H1 (cell line): ENCODE measurements at regions not wholly inside any gene's neighbourhood (a gene's known extent, or its start where the extent isn't known, plus 50 kb on each side); places are given as distances from the start of the nearest gene placed in this dataset.
"Not testable (repeated sequence)": the region's sequence is repeated elsewhere in the genome, so short reads cannot be mapped to it uniquely, and the experiment has no call there.

Source experiments
- CTCF ChIA-PET: fragments of 300-600 bp; sonication (Branson Sonifier 250); formaldehyde crosslinking; loops from one replicate; lab custom pipeline; 2021; ENCODE audit not compliant: partially characterized antibody; lab: Charles Lee
- POLR2A ChIA-PET: fragments of 300-600 bp; sonication (Branson Sonifier 250); formaldehyde crosslinking; loops from one replicate; lab custom pipeline; 2021; ENCODE audit warnings: inconsistent platforms; ENCODE audit not compliant: partially characterized antibody; lab: Charles Lee
- DNase-seq, 2 experiments: peaks; one replicate each; pipeline versions ENCODE4 v3.0.0 to v3.0.0-alpha.2; 2010 to 2022; ENCODE audit warnings: low spot score in 2 of 2, low read depth in 1 of 2, mixed read lengths in 1 of 2
- FAIRE-seq: peaks from 2 replicates; lab custom pipeline; 2011; peaks lifted over from hg19 to GRCh38; lab: Jason Lieb, UNC
- H2AFZ ChIP-seq: 2 replicates; pipeline ENCODE4 v1.8.1; 2012; ENCODE audit warnings: low read length, inconsistent platforms
- H2AK5ac ChIP-seq: 2 replicates; pipeline ENCODE4 v1.6.1; 2013; ENCODE audit warnings: low read depth, low read length
- H2BK120ac ChIP-seq: replicated peaks from 2 replicates; pipeline ENCODE3; 2013; ENCODE audit warnings: low read depth, low read length, inconsistent platforms
- H2BK12ac ChIP-seq: 2 replicates; pipeline ENCODE4 v1.6.1; 2013; ENCODE audit warnings: low read depth, low read length
- H2BK15ac ChIP-seq: 2 replicates; pipeline ENCODE4 v1.6.1; 2013; ENCODE audit warnings: low read length
- H2BK20ac ChIP-seq: 2 replicates; pipeline ENCODE4 v1.6.1; 2013; ENCODE audit warnings: low read length
- H2BK5ac ChIP-seq: 2 replicates; pipeline ENCODE4 v1.6.1; 2013; ENCODE audit warnings: low read depth, low read length
- H3K14ac ChIP-seq: 2 replicates; pipeline ENCODE4 v1.6.1; 2013; ENCODE audit warnings: inconsistent platforms; ENCODE audit not compliant: insufficient read length
- H3K18ac ChIP-seq: 2 replicates; pipeline ENCODE4 v1.6.1; 2013; ENCODE audit warnings: low read length; ENCODE audit errors: extremely low read depth
- H3K23ac ChIP-seq: 2 replicates; pipeline ENCODE4 v1.6.1; 2013; ENCODE audit warnings: inconsistent platforms; ENCODE audit not compliant: insufficient read length
- H3K23me2 ChIP-seq: 2 replicates; pipeline ENCODE4 v1.6.1; 2013; ENCODE audit warnings: low read depth, low read length
- H3K27ac ChIP-seq: 2 replicates; pipeline ENCODE4 v1.6.1; 2011; ENCODE audit warnings: low read depth, low read length, inconsistent platforms
- H3K27me3 ChIP-seq, 4 experiments: replicated peaks in 1 of 4; 1 replicate in 1 of 4; 2 replicates in 3 of 4; pipeline versions ENCODE4 v1.6.1 to v1.8.1; 2011 to 2013; ENCODE audit warnings: low read length in 3 of 4, mild to moderate bottlenecking in 3 of 4, inconsistent platforms in 2 of 4, mixed read lengths in 2 of 4, moderate library complexity in 1 of 4; ENCODE audit not compliant: control insufficient read depth in 3 of 4, insufficient read depth in 3 of 4; ENCODE audit errors: extremely low read depth in 1 of 4
- H3K36me3 ChIP-seq, 4 experiments: 2 replicates each; pipeline versions ENCODE4 v1.6.1 to v1.8.1; 2011 to 2013; ENCODE audit warnings: mild to moderate bottlenecking in 4 of 4, low read length in 3 of 4, moderate library complexity in 2 of 4, control low read depth in 1 of 4, inconsistent platforms in 1 of 4; ENCODE audit not compliant: insufficient read depth in 4 of 4, control insufficient read depth in 2 of 4
- H3K4ac ChIP-seq: replicated peaks from 2 replicates; pipeline ENCODE3; 2013; ENCODE audit warnings: low read length, low read depth, mixed read lengths, inconsistent platforms; ENCODE audit not compliant: insufficient read length
- H3K4me1 ChIP-seq, 4 experiments: replicated peaks in 1 of 4; 1 replicate in 1 of 4; 2 replicates in 3 of 4; pipeline versions ENCODE4 v1.6.1 to v1.8.1; 2011 to 2013; ENCODE audit warnings: low read length in 3 of 4, inconsistent platforms in 2 of 4, mixed read lengths in 1 of 4; ENCODE audit not compliant: insufficient read depth in 4 of 4, control insufficient read depth in 3 of 4
- H3K4me2 ChIP-seq, 2 experiments: 2 replicates each; pipeline versions ENCODE4 v1.6.1 to v1.8.1; 2011 to 2013; ENCODE audit warnings: low read depth in 2 of 2, low read length in 2 of 2, control low read depth in 1 of 2, inconsistent platforms in 1 of 2, mild to moderate bottlenecking in 1 of 2; ENCODE audit not compliant: insufficient read depth in 1 of 2
- H3K4me3 ChIP-seq, 4 experiments: fragments of 200-600, 300-600 bp in 1 of 4; sonication (generic), shearing (Covaris generic), sonication (Bioruptor Twin) in 1 of 4; 2 replicates each; pipeline versions ENCODE4 v1.5.1 to v1.8.1; 2011 to 2016; ENCODE audit warnings: low read length in 4 of 4, low read depth in 3 of 4, control low read depth in 2 of 4, inconsistent platforms in 2 of 4, mild to moderate bottlenecking in 2 of 4, mixed read lengths in 1 of 4, moderate library complexity in 1 of 4; ENCODE audit not compliant: insufficient read depth in 2 of 4; ENCODE audit errors: extremely low read depth in 1 of 4
- H3K56ac ChIP-seq: replicated peaks from 2 replicates; pipeline ENCODE3; 2013; ENCODE audit warnings: low read depth, mild to moderate bottlenecking, mixed read lengths, low read length, inconsistent platforms; ENCODE audit not compliant: insufficient read length
- H3K79me1 ChIP-seq: 2 replicates; pipeline ENCODE4 v1.6.1; 2013; ENCODE audit warnings: low read depth, low read length, control low read depth
- H3K79me2 ChIP-seq, 2 experiments: 2 replicates each; pipeline versions ENCODE4 v1.6.1 to v1.8.1; 2012 to 2013; ENCODE audit warnings: low read length in 2 of 2, mild to moderate bottlenecking in 2 of 2, inconsistent platforms in 1 of 2; ENCODE audit not compliant: insufficient read depth in 2 of 2, control insufficient read depth in 1 of 2
- H3K9ac ChIP-seq, 4 experiments: replicated peaks in 1 of 4; 1 replicate in 1 of 4; 2 replicates in 3 of 4; pipeline versions ENCODE4 v1.6.1 to v1.8.1; 2011 to 2013; ENCODE audit warnings: low read depth in 3 of 4, low read length in 3 of 4, control low read depth in 2 of 4, mild to moderate bottlenecking in 2 of 4, moderate library complexity in 2 of 4, inconsistent platforms in 1 of 4; ENCODE audit errors: extremely low read depth in 1 of 4
- H3K9me3 ChIP-seq, 2 experiments: 2 replicates each; pipeline versions ENCODE4 v1.6.1 to v1.8.1; 2012 to 2013; ENCODE audit warnings: mild to moderate bottlenecking in 2 of 2, moderate library complexity in 2 of 2, control low read depth in 1 of 2, inconsistent platforms in 1 of 2, low read depth in 1 of 2, low read length in 1 of 2, mixed read lengths in 1 of 2; ENCODE audit not compliant: insufficient read depth in 2 of 2
- H4K20me1 ChIP-seq, 2 experiments: replicated peaks in 1 of 2; 2 replicates each; pipeline versions ENCODE3 to v1.8.1; 2011 to 2013; ENCODE audit warnings: inconsistent platforms in 2 of 2, low read length in 2 of 2, mild to moderate bottlenecking in 1 of 2; ENCODE audit not compliant: insufficient read depth in 2 of 2, control insufficient read depth in 1 of 2
- H4K5ac ChIP-seq: 2 replicates; pipeline ENCODE4 v1.6.1; 2013; ENCODE audit warnings: low read length, low read depth, mixed read lengths, inconsistent platforms; ENCODE audit not compliant: insufficient read length
- H4K8ac ChIP-seq: 2 replicates; pipeline ENCODE4 v1.8.0; 2013; ENCODE audit warnings: mild to moderate bottlenecking, moderate library complexity, low read length, inconsistent platforms; ENCODE audit not compliant: insufficient read depth; ENCODE audit errors: extremely low read depth
- H4K91ac ChIP-seq: replicated peaks from 2 replicates; pipeline ENCODE3; 2013; ENCODE audit warnings: low read length, mixed read lengths, inconsistent platforms; ENCODE audit not compliant: insufficient read length
- WGBS, 2 experiments: shearing (Covaris generic) in 1 of 2; methylation state at CpG; one replicate each; pipeline versions ENCODE4 v1.1.6 to v1.1.7; 2013 to 2015; ENCODE audit warnings: low lambda C conversion rate in 2 of 2, mixed read lengths in 2 of 2, inconsistent platforms in 1 of 2, low coverage in 1 of 2, missing lambda C conversion rate in 1 of 2; ENCODE audit not compliant: insufficient replicate concordance in 2 of 2, insufficient coverage in 1 of 2, insufficient read length in 1 of 2; ENCODE audit errors: extremely low coverage in 1 of 2, missing lambda C conversion rate in 1 of 2; 5-methylcytosine and 5-hydroxymethylcytosine counted together

- H3K56ac ChIP-seq, H3K27ac ChIP-seq, H3K23me2 ChIP-seq, H4K5ac ChIP-seq, FAIRE-seq, H2BK12ac ChIP-seq, H2BK15ac ChIP-seq, H3K14ac ChIP-seq, H3K79me1 ChIP-seq, H3K27me3 ChIP-seq, H2BK20ac ChIP-seq, H3K36me3 ChIP-seq, H3K4me3 ChIP-seq, H3K4me1 ChIP-seq, H3K18ac ChIP-seq, H3K79me2 ChIP-seq, H4K20me1 ChIP-seq, H3K9ac ChIP-seq, POLR2A ChIA-PET, H2BK120ac ChIP-seq, H3K23ac ChIP-seq, H2BK5ac ChIP-seq, H4K91ac ChIP-seq, H4K8ac ChIP-seq, H3K9me3 ChIP-seq, H3K4ac ChIP-seq, DNase-seq, H2AFZ ChIP-seq, H2AK5ac ChIP-seq, H3K4me2 ChIP-seq: not testable (repeated sequence)
- 95% methylated on average over 2 of the region's 2 CpGs; no CpG with 5 or more reads in 1 of the 2 experiments for WGBS, 2 experiments
- CTCF ChIA-PET: interaction anchor here (1.0 kb wide), 1 partner anchor 60 kb away, joined by 3 read pairs; no protein-coding TSS in a partner anchor
Measured at GRCh38 chr7:35962607-35963006, 161.8 kb downstream of the SEPTIN7 start.
